CD4-positive, alpha-beta T cell treated with Interleukin-17A for 4 hours (primary cell): ENCODE measurements at regions not wholly inside any gene's neighbourhood (a gene's known extent, or its start where the extent isn't known, plus 50 kb on each side); places are given as distances from the start of the nearest gene placed in this dataset.
"Not testable (repeated sequence)": the region's sequence is repeated elsewhere in the genome, so short reads cannot be mapped to it uniquely, and the experiment has no call there.

Source experiments
- DNase-seq: peaks from one replicate; pipeline ENCODE4 v3.0.0-alpha.2; 2020; ENCODE audit warnings: mixed read lengths

- no peak for DNase-seq
Observed at GRCh38 chr14:53735916-53736315, 220.7 kb downstream of the BMP4 start.

- DNase-seq, result no peak
Observed at GRCh38 chr14:53723221-53723620, 233.4 kb downstream of the BMP4 start.

- DNase-seq, result no peak
Observed at GRCh38 chr14:53719536-53719935, 237.1 kb downstream of the BMP4 start.

- DNase-seq, result no peak
Observed at GRCh38 chr14:53716578-53716977, 240.0 kb downstream of the BMP4 start.

- DNase-seq, result no peak
Observed at GRCh38 chr14:53715193-53715721, 241.4 kb downstream of the BMP4 start.

- DNase-seq, result no peak
Observed at GRCh38 chr14:53714495-53715192, 242.0 kb downstream of the BMP4 start.

GRCh38 chr14:53712901-53713300, 243.7 kb downstream of the BMP4 start:
- not testable (repeated sequence) for DNase-seq

- no peak for DNase-seq
Observed at GRCh38 chr14:53711205-53711604, 245.4 kb downstream of the BMP4 start.

- no peak for DNase-seq
Observed at GRCh38 chr14:53710615-53711014, 246.0 kb downstream of the BMP4 start.

GRCh38 chr14:53709381-53709780, 247.2 kb downstream of the BMP4 start:
- no peak for DNase-seq

- no peak for DNase-seq
Observed at GRCh38 chr14:53703457-53703856, 253.2 kb downstream of the BMP4 start.

GRCh38 chr14:53701108-53701875, 255.3 kb downstream of the BMP4 start:
- DNase-seq, result no peak

GRCh38 chr14:53696217-53696965, 260.2 kb downstream of the BMP4 start:
- DNase-seq, result no peak

- no peak for DNase-seq
Observed at GRCh38 chr14:53695692-53696214, 260.9 kb downstream of the BMP4 start.

- DNase-seq, result no peak
Observed at GRCh38 chr14:53692885-53693284, 263.7 kb downstream of the BMP4 start.

- DNase-seq, result no peak
Observed at GRCh38 chr14:53692451-53692850, 264.2 kb downstream of the BMP4 start.

GRCh38 chr14:53683229-53683628, 273.4 kb downstream of the BMP4 start:
- DNase-seq, result no peak

GRCh38 chr14:53672526-53672925, 284.1 kb downstream of the BMP4 start:
- DNase-seq, result no peak

GRCh38 chr14:53670701-53671100, 285.9 kb downstream of the BMP4 start:
- DNase-seq, result no peak

GRCh38 chr14:53668897-53669296, 287.7 kb downstream of the BMP4 start:
- no peak for DNase-seq

GRCh38 chr14:53663709-53664108, 292.9 kb downstream of the BMP4 start:
- DNase-seq, result no peak

GRCh38 chr14:53655080-53655785, 301.4 kb downstream of the BMP4 start:
- no peak for DNase-seq

- DNase-seq, result no peak
Observed at GRCh38 chr14:53652068-53652467, 304.6 kb downstream of the BMP4 start.
